Breast epithelium (tissue), 4 donors: ENCODE measurements at regions not wholly inside any gene's neighbourhood (a gene's known extent, or its start where the extent isn't known, plus 50 kb on each side); places are given as distances from the start of the nearest gene placed in this dataset.

Experiments
- DNase-seq, 2 donors: peaks; one replicate each; pipeline ENCODE4 v3.0.0-alpha.2; 2019; ENCODE audit warnings: low spot score in 2 of 2
- H3K27ac ChIP-seq, 2 donors: fragments of 200-600 bp; sonication (generic) in 1 of 2; one replicate each; pipeline ENCODE4 v1.5.1; 2016 to 2019; ENCODE audit warnings: mild to moderate bottlenecking in 1 of 2
- H3K27me3 ChIP-seq, 2 donors: fragments of 200-600 bp; sonication (generic) in 1 of 2; one replicate each; pipeline versions ENCODE4 v1.5.1 to v1.6.0; 2017 to 2019; ENCODE audit warnings: control low read depth in 1 of 2, mild to moderate bottlenecking in 1 of 2
- H3K36me3 ChIP-seq: fragments of 200-600 bp; one replicate; pipeline ENCODE4 v1.5.1; 2019
- H3K4me1 ChIP-seq, 2 donors: fragments of 200-600 bp; sonication (generic); one replicate each; pipeline ENCODE4 v1.5.1; 2016 to 2019; ENCODE audit warnings: control low read depth in 1 of 2
- H3K4me3 ChIP-seq, 3 donors: fragments of 200-600 bp; sonication (generic); 1 replicate in 2 of 3; 2 replicates in 1 of 3; pipeline ENCODE4 v1.5.1; 2016 to 2019; ENCODE audit warnings: mild to moderate bottlenecking in 3 of 3, moderate library complexity in 2 of 3
- H3K9me3 ChIP-seq, 2 donors: fragments of 200-600 bp; sonication (generic) in 1 of 2; one replicate each; pipeline ENCODE4 v1.5.1; 2016 to 2019; ENCODE audit warnings: control low read depth in 1 of 2
- CTCF ChIP-seq, 3 donors: fragments of 450-650 bp; IDR thresholded peaks; one replicate each; pipeline ENCODE4 v1.5.1; 2016 to 2017; ENCODE audit warnings: antibody characterized with exemption in 3 of 3, mild to moderate bottlenecking in 3 of 3, moderate library complexity in 3 of 3
- POLR2AphosphoS5 ChIP-seq, 3 donors: sonication (generic); formaldehyde crosslinking; IDR thresholded peaks; one replicate each; pipeline ENCODE4 v1.6.1; 2017; ENCODE audit warnings: antibody characterized with exemption in 3 of 3
- intact Hi-C: fragments of 100-400 bp; cut with DNase I; formaldehyde crosslinking; loops from one replicate; pipeline ENCODE4 v1.15.1; 2023; ENCODE audit warnings: low total_unique reads

GRCh38 chr9:106801816-106802215 is 61.1 kb upstream of the ZNF462 start:
- intact Hi-C loops, result no loop called here
- DNase-seq, result no peak
- no peak overlapping the region for H3K27ac ChIP-seq
- H3K4me1 ChIP-seq, result no peaks in the 10 kb centered on the region
- H3K4me3 ChIP-seq, result no peak overlapping the region
- no peaks in the 10 kb centered on the region for H3K27me3 ChIP-seq
- H3K9me3 ChIP-seq, result no peaks in the 10 kb centered on the region
- H3K36me3 ChIP-seq, result no peaks in the 10 kb centered on the region
- TF ChIP-seq POLR2AphosphoS5 (IDR thresholded peaks at IDR 0.05) (no peak), CTCF (IDR thresholded peaks at IDR 0.05) (no peak)
